OCI-LY3 (cell line): ENCODE measurements at regions not wholly inside any gene's neighbourhood (a gene's known extent, or its start where the extent isn't known, plus 50 kb on each side); places are given as distances from the start of the nearest gene placed in this dataset.

Experiments used
- H2AFZ ChIP-seq: fragments of 200-600, 300-600 bp; shearing (Covaris generic); 2 replicates; pipeline ENCODE4 v1.6.0; 2014; ENCODE audit warnings: antibody characterized with exemption, low read depth, low read length
- H3K27ac ChIP-seq: fragments of 200-600, 300-600 bp; sonication (generic); 2 replicates; pipeline ENCODE4 v1.5.1; 2014; ENCODE audit warnings: mild to moderate bottlenecking, low read length, moderate library complexity, mixed read lengths
- H3K27me3 ChIP-seq: fragments of 200-600, 300-600 bp; sonication (generic); 2 replicates; pipeline ENCODE4 v1.6.1; 2014; ENCODE audit warnings: low read depth, low read length, mixed read lengths
- H3K36me3 ChIP-seq: fragments of 200-600, 300-600 bp; sonication (generic); replicated peaks from 2 replicates; pipeline ENCODE3; 2014; ENCODE audit warnings: low read depth, low read length, mixed read lengths
- H3K4me1 ChIP-seq: fragments of 300-600, 200-600 bp; sonication (generic); 2 replicates; pipeline ENCODE4 v1.6.1; 2014; ENCODE audit warnings: low read length, mixed read lengths
- H3K4me2 ChIP-seq: fragments of 200-600, 300-600 bp; sonication (generic); 2 replicates; pipeline ENCODE4 v1.6.1; 2014; ENCODE audit warnings: low read length, mixed read lengths
- H3K4me3 ChIP-seq: fragments of 300-600, 200-600 bp; sonication (generic); 2 replicates; pipeline ENCODE4 v1.5.1; 2014; ENCODE audit warnings: antibody characterized with exemption, mild to moderate bottlenecking, low read length, moderate library complexity
- H3K79me2 ChIP-seq: fragments of 300-600, 200-600 bp; shearing (Covaris generic); 2 replicates; pipeline ENCODE4 v1.6.1; 2014; ENCODE audit warnings: mild to moderate bottlenecking, low read length, mixed read lengths
- H3K9ac ChIP-seq: fragments of 300-600, 200-600 bp; shearing (Covaris generic); 2 replicates; pipeline ENCODE4 v1.6.0; 2014; ENCODE audit warnings: mild to moderate bottlenecking, low read length, moderate library complexity
- H3K9me3 ChIP-seq: fragments of 200-600, 300-600 bp; shearing (Covaris generic); 2 replicates; pipeline ENCODE4 v1.6.1; 2014; ENCODE audit warnings: low read length, mixed read lengths; ENCODE audit not compliant: insufficient read depth
- H4K20me1 ChIP-seq: fragments of 200-600, 300-600 bp; sonication (generic); 2 replicates; pipeline ENCODE4 v1.6.1; 2016; ENCODE audit warnings: low read length, mixed read lengths; ENCODE audit not compliant: insufficient read depth
- CTCF ChIP-seq: fragments of 200-600, 300-600 bp; sonication (generic); IDR thresholded peaks from 2 replicates; pipeline ENCODE4 v1.5.1; 2014; ENCODE audit warnings: antibody characterized with exemption, low read length, low read depth
- EZH2phosphoT487 ChIP-seq: fragments of 200-600 bp; shearing (Covaris generic); IDR thresholded peaks from 2 replicates; pipeline ENCODE4 v1.6.1; 2018; ENCODE audit warnings: antibody characterized with exemption, mixed run types, low read depth

DNA sequence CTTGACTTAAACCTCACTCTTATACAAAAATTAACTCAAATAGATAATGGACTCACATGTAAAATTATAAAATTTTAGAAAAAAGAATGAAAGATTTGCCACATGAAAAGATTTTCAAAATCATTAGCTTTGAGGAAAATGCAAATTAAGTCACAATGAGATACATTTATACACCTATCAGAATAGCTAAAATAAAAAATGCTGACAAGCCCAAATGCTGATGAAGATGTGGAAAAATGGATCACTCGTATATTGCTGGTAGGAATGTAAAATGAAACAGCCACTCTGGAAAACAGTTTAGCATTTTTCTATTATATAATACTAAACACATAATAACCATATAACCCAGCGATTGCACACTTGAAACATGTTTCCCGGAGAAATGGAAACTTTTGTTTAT, 316.2 kb downstream of the ANKRD50 start:
- H3K79me2 ChIP-seq = no peaks in the 10 kb centered on the region
- no peak overlapping the region for H3K4me2 ChIP-seq
- no peak overlapping the region for H2AFZ ChIP-seq
- no peaks in the 10 kb centered on the region for H4K20me1 ChIP-seq
- no peak overlapping the region for H3K27ac ChIP-seq
- H3K4me1 ChIP-seq = no peaks in the 10 kb centered on the region
- no peaks in the 10 kb centered on the region for H3K27me3 ChIP-seq
- H3K36me3 ChIP-seq = no peaks in the 10 kb centered on the region
- TF ChIP-seq EZH2phosphoT487 = no peak
- no peak for TF ChIP-seq CTCF
- H3K4me3 ChIP-seq = no peak overlapping the region
- H3K9ac ChIP-seq = no peak overlapping the region
- H3K9me3 ChIP-seq = no peaks in the 10 kb centered on the region

GRCh38 chr4:124401606-124402005, 310.9 kb downstream of the ANKRD50 start:
- H3K36me3 ChIP-seq = no peaks in the 10 kb centered on the region
- no peaks in the 10 kb centered on the region for H3K9me3 ChIP-seq
- no peaks in the 10 kb centered on the region for H4K20me1 ChIP-seq
- no peak overlapping the region for H3K9ac ChIP-seq
- no peaks in the 10 kb centered on the region for H3K4me1 ChIP-seq
- no peaks in the 10 kb centered on the region for H3K27me3 ChIP-seq
- H3K4me3 ChIP-seq = no peak overlapping the region
- H3K27ac ChIP-seq = no peak overlapping the region
- H3K4me2 ChIP-seq = no peak overlapping the region
- TF ChIP-seq CTCF (no peak), EZH2phosphoT487 (no peak)
- no peak overlapping the region for H2AFZ ChIP-seq
- no peaks in the 10 kb centered on the region for H3K79me2 ChIP-seq

GRCh38 chr4:124409044-124409443, 303.5 kb downstream of the ANKRD50 start:
- Histone ChIP-seq H3K4me1 (no peaks in the 10 kb centered on the region), H3K79me2 (no peaks in the 10 kb centered on the region), H3K27me3 (no peaks in the 10 kb centered on the region), H4K20me1 (no peaks in the 10 kb centered on the region), H3K4me2 (no peak overlapping the region), H3K9ac (no peak overlapping the region), H3K9me3 (no peaks in the 10 kb centered on the region), H2AFZ (no peak overlapping the region), H3K27ac (no peak overlapping the region), H3K4me3 (no peak overlapping the region), H3K36me3 (no peaks in the 10 kb centered on the region)
- no peak for TF ChIP-seq EZH2phosphoT487
- TF ChIP-seq CTCF = no peak

DNA sequence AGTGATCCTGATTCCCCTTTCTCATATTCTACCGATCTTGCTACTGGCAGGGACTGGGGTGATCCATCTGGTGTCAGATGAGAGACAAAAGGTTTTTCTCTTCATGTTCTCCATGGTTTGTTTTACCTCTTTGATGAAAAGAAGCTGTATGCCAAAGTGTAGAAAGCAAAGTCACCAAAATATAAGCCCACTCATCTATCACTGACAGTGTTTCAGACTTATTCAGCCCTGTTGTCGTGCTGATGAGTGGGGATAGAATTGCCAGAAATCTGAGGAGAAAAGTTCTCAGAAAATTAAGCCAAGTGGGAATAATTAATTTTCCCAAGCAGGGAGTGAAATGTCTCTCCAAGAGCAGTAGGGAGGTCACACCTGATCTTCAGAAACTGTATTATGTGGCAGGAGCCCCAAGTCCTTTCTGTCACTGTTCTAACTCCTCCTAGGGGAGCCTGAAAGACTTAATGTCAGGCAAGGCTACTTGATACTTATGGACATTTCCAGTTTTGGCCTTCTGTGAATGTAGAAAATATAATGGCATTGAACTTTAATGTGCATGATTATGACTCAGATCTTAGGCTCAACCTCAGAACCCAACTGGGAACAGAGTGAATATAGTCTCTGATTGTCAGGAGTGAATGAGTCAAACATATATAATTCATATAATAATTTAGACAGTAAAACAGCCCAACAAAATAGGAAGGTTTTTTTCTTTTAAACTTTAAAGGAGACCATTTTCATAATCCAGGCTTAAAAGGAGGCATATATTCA, 298.1 kb downstream of the ANKRD50 start:
- Histone ChIP-seq H3K9me3 (no peaks in the 10 kb centered on the region), H3K36me3 (no peaks in the 10 kb centered on the region), H3K4me1 (no peaks in the 10 kb centered on the region), H4K20me1 (no peaks in the 10 kb centered on the region), H3K79me2 (no peaks in the 10 kb centered on the region), H3K27me3 (no peaks in the 10 kb centered on the region), H3K27ac (no peak overlapping the region), H3K4me2 (no peak overlapping the region), H2AFZ (no peak overlapping the region), H3K9ac (no peak overlapping the region), H3K4me3 (no peak overlapping the region)
- TF ChIP-seq CTCF (no peak), EZH2phosphoT487 (no peak)
